G401 (cell line): ENCODE measurements at regions not wholly inside any gene's neighbourhood (a gene's known extent, or its start where the extent isn't known, plus 50 kb on each side); places are given as distances from the start of the nearest gene placed in this dataset.

Source experiments
- DNase-seq: peaks from one replicate; pipeline ENCODE4 v3.0.0-alpha.2; 2015; ENCODE audit warnings: low spot score
- in situ Hi-C: cut with HindIII; loops from 2 replicates; pipeline ENCODE4 v1.10.0; 2016; ENCODE audit warnings: low sequenced_read_pairs, mixed read lengths

- no peak for DNase-seq
- in situ Hi-C loops = no loop called here
These were observed 237.4 kb upstream of the TGFBR2 start for GRCh38 chr3:30368978-30369377.

- no peak for DNase-seq
- in situ Hi-C loops = no loop called here
These were observed 235.6 kb upstream of the TGFBR2 start for GRCh38 chr3:30370681-30371271.

- no peak for DNase-seq
- in situ Hi-C loops = no loop called here
These were observed 233.6 kb upstream of the TGFBR2 start for GRCh38 chr3:30372837-30373236.

- no peak for DNase-seq
- in situ Hi-C loops = no loop called here
These were observed 221.8 kb upstream of the TGFBR2 start for GRCh38 chr3:30384546-30385072.

- no peak for DNase-seq
- in situ Hi-C loops = no loop called here
These were observed 213.3 kb upstream of the TGFBR2 start for GRCh38 chr3:30393079-30393478.

GRCh38 chr3:30397030-30397429 is 209.4 kb upstream of the TGFBR2 start:
- DNase-seq = no peak
- in situ Hi-C loops = no loop called here

GRCh38 chr3:30399394-30400181 is 206.8 kb upstream of the TGFBR2 start:
- in situ Hi-C loops = loop anchor here (5.0 kb wide), 1 partner anchor 43 kb away; no protein-coding TSS in a partner anchor

GRCh38 chr3:30400926-30401325 is 205.5 kb upstream of the TGFBR2 start:
- no peak for DNase-seq
- in situ Hi-C loops = loop anchor here (5.0 kb wide), 1 partner anchor 41 kb away; no protein-coding TSS in a partner anchor

More at GRCh38 chr3:30399394-30400181, 206.8 kb upstream of the TGFBR2 start:
- DNase-seq = no peak

- in situ Hi-C loops = loop anchor here (5.0 kb wide), 1 partner anchor 40 kb away; no protein-coding TSS in a partner anchor
- no peak for DNase-seq
These were observed 204.4 kb upstream of the TGFBR2 start for GRCh38 chr3:30401971-30402370.

- in situ Hi-C loops = no loop called here
- no peak for DNase-seq
These were observed 198.8 kb upstream of the TGFBR2 start for GRCh38 chr3:30407651-30408050.

GRCh38 chr3:30408105-30408557 is 198.3 kb upstream of the TGFBR2 start:
- in situ Hi-C loops = no loop called here
- no peak for DNase-seq

- no peak for DNase-seq
- in situ Hi-C loops = no loop called here
These were observed 188.0 kb upstream of the TGFBR2 start for GRCh38 chr3:30418443-30418842.

GRCh38 chr3:30421266-30421665 is 185.1 kb upstream of the TGFBR2 start:
- in situ Hi-C loops = no loop called here
- no peak for DNase-seq

GRCh38 chr3:30426293-30426993 is 180.0 kb upstream of the TGFBR2 start:
- peak; percentile 4 for DNase-seq
- in situ Hi-C loops = no loop called here

GRCh38 chr3:30428251-30428650 is 178.2 kb upstream of the TGFBR2 start:
- DNase-seq = no peak
- in situ Hi-C loops = no loop called here

- no peak for DNase-seq
- in situ Hi-C loops = no loop called here
These were observed 170.5 kb upstream of the TGFBR2 start for GRCh38 chr3:30435861-30436331.

GRCh38 chr3:30437171-30437601 is 169.2 kb upstream of the TGFBR2 start:
- no peak for DNase-seq
- in situ Hi-C loops = no loop called here

GRCh38 chr3:30438126-30438525 is 168.3 kb upstream of the TGFBR2 start:
- in situ Hi-C loops = no loop called here
- DNase-seq = no peak

GRCh38 chr3:30439451-30440053 is 166.8 kb upstream of the TGFBR2 start:
- no peak for DNase-seq
- in situ Hi-C loops = loop anchor here (5.0 kb wide), 1 partner anchor 37 kb away; no protein-coding TSS in a partner anchor
